ENCODE measurements at regions not wholly inside any gene's neighbourhood (a gene's known extent, or its start where the extent isn't known, plus 50 kb on each side); places are given as distances from the start of the nearest gene placed in this dataset.

- TF ChIP-seq POLR2AphosphoS5 (IDR thresholded peaks at IDR 0.05; ENCODE audit: low read depth, low read length) (no peak), POLR2A (IDR thresholded peaks at IDR 0.05; ENCODE audit: low read depth, low read length) (no peak), TAF1 (IDR thresholded peaks at IDR 0.05; ENCODE audit: borderline replicate concordance, low read depth, low read length) (no peak)
These were observed 441.7 kb upstream of the SLIT2 start for GRCh38 chr4:19809989-19810388.
